ENCODE measurements at regions not wholly inside any gene's neighbourhood (a gene's known extent, or its start where the extent isn't known, plus 50 kb on each side); places are given as distances from the start of the nearest gene placed in this dataset.

GRCh38 chr11:134792677-134793076 lies 380.6 kb upstream of the B3GAT1 start:
- no peak for DNase-seq

GRCh38 chr11:134792044-134792443 lies 380.0 kb upstream of the B3GAT1 start:
- no peak for DNase-seq

GRCh38 chr11:134791102-134791501 lies 379.1 kb upstream of the B3GAT1 start:
- no peak for DNase-seq

GRCh38 chr11:134789104-134789503 lies 377.1 kb upstream of the B3GAT1 start:
- no peak for DNase-seq

- DNase-seq: no peak
These were observed 374.6 kb upstream of the B3GAT1 start for GRCh38 chr11:134786636-134787035.

GRCh38 chr11:134785660-134786284 lies 373.7 kb upstream of the B3GAT1 start:
- no peak for DNase-seq

- no peak for DNase-seq
These were observed 373.0 kb upstream of the B3GAT1 start for GRCh38 chr11:134785059-134785458.

- DNase-seq: no peak
These were observed 372.5 kb upstream of the B3GAT1 start for GRCh38 chr11:134784568-134784967.

GRCh38 chr11:134784046-134784445 lies 372.0 kb upstream of the B3GAT1 start:
- DNase-seq: no peak

- no peak for DNase-seq
These were observed 371.2 kb upstream of the B3GAT1 start for GRCh38 chr11:134783234-134783633.

GRCh38 chr11:134781380-134781866 lies 369.4 kb upstream of the B3GAT1 start:
- DNase-seq: no peak

GRCh38 chr11:134780486-134781147 lies 368.6 kb upstream of the B3GAT1 start:
- DNase-seq: no peak

- no peak for DNase-seq
These were observed 367.1 kb upstream of the B3GAT1 start for GRCh38 chr11:134779179-134779578.

GRCh38 chr11:134768463-134768862 lies 356.4 kb upstream of the B3GAT1 start:
- DNase-seq: no peak

GRCh38 chr11:134765565-134765964 lies 353.5 kb upstream of the B3GAT1 start:
- DNase-seq: no peak

- no peak for DNase-seq
These were observed 352.9 kb upstream of the B3GAT1 start for GRCh38 chr11:134764966-134765365.

GRCh38 chr11:134764367-134764766 lies 352.3 kb upstream of the B3GAT1 start:
- DNase-seq: no peak

- DNase-seq: no peak
These were observed 351.0 kb upstream of the B3GAT1 start for GRCh38 chr11:134763030-134763388.

GRCh38 chr11:134762248-134763029 lies 350.4 kb upstream of the B3GAT1 start:
- DNase-seq: no peak

- DNase-seq: no peak
These were observed 349.8 kb upstream of the B3GAT1 start for GRCh38 chr11:134761926-134762247.

- DNase-seq: no peak
These were observed 349.3 kb upstream of the B3GAT1 start for GRCh38 chr11:134761386-134761785.

- no peak for DNase-seq
These were observed 348.9 kb upstream of the B3GAT1 start for GRCh38 chr11:134760957-134761356.

- DNase-seq: no peak
These were observed 348.3 kb upstream of the B3GAT1 start for GRCh38 chr11:134760299-134760698.

GRCh38 chr11:134759855-134760254 lies 347.8 kb upstream of the B3GAT1 start:
- DNase-seq: no peak
